GM08714 (cell line): ENCODE measurements at regions not wholly inside any gene's neighbourhood (a gene's known extent, or its start where the extent isn't known, plus 50 kb on each side); places are given as distances from the start of the nearest gene placed in this dataset.
"Not testable (repeated sequence)": the region's sequence is repeated elsewhere in the genome, so short reads cannot be mapped to it uniquely, and the experiment has no call there.

Source experiments
- H3K4me3 ChIP-seq: fragments of 200-500 bp; sonication (Bioruptor generic); 2 replicates; pipeline ENCODE4 v1.5.1; 2014; ENCODE audit warnings: mild to moderate bottlenecking, low read length, inconsistent platforms
- ZNF274 ChIP-seq: IDR thresholded peaks from 2 replicates; pipeline ENCODE4 v1.6.1; 2012; ENCODE audit warnings: mild to moderate bottlenecking, low read depth, low read length

GRCh38 chr6:141809901-141810300 lies 322.8 kb upstream of the GJE1 start:
- H3K4me3 ChIP-seq, result no peak overlapping the region
- TF ChIP-seq ZNF274, result no peak

DNA sequence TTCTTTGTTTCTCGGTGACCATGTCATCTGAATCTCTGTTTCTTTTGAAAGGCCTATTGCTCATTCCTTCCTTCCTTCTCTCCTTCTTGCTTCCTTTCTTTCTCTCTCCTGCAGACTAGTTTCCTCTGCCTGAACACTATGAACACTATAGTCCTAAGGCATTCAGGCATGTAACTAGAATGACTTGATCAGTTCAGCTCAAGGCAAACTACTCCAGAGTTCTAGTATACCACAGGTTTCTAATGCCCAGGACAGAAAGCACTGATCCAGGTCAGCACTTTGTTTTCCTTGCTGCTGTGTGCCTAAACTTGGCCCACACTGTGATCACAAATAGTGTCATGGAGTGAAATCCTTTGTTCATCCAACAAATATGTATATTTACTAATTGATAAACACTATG lies 324.1 kb upstream of the GJE1 start:
- no peak overlapping the region for H3K4me3 ChIP-seq
- TF ChIP-seq ZNF274, result no peak

- not testable (repeated sequence) for H3K4me3 ChIP-seq
These were observed 331.8 kb upstream of the GJE1 start for GRCh38 chr6:141800973-141801372.

DNA sequence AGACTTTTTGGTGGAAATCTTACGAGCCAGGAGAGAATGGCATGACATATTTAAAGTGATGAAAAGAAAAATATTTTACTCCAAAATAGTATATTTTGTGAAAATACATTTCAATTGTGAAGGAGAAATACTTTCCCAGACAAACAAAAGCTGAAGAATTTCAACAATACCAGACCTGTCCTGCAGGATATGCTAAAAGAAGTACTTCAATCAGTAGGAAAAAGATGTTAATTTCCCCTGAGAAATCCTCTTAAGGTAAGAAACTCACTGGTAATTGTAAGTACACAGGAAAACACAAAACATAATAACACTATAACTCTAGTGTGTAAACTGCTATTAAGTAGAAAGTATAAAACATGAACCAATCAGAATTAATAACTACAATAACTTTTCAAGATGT lies 341.8 kb upstream of the GJE1 start:
- no peak overlapping the region for H3K4me3 ChIP-seq
- no peak for TF ChIP-seq ZNF274

DNA sequence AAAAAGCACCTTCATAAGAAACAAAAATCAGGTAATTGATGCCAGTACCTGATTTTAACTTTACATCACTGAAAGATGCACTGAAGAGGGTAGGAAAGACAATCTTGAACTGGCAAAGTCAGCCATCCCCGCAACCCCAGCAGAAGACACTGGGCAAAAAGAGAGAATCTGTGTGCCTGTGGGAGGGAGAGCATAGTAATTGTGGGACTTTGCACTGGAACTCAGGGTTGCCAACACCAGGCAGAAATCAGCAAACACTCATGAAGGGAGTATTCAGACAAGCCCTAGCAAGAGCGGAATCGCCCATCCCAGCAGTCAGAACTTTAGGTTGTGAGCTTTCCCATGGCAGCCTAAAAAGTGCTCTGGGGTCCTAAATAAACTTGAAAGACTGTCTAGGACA lies 344.6 kb upstream of the GJE1 start:
- H3K4me3 ChIP-seq, result no peak overlapping the region
- no peak for TF ChIP-seq ZNF274

- H3K4me3 ChIP-seq, result no peak overlapping the region
- TF ChIP-seq ZNF274, result no peak
These were observed 349.1 kb upstream of the GJE1 start for GRCh38 chr6:141783585-141783984.

DNA sequence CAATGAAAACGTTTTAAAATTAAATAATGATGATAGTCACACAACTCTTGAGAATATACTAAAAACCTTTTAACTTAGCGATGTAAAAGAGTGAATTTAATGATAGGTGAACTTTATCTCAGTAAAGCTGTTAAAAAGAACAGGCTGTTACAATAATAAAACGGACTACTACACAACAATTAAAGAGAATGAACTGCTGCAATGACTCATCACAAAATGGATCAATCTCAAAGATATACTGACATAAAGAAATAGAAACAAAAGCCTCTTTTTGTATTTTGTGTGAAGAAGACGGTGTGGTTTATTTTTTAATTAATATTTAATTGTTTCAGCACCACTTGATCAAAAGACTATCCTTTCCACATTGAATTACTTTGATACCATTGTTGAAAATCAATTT lies 352.4 kb upstream of the GJE1 start:
- no peak for TF ChIP-seq ZNF274
- no peak overlapping the region for H3K4me3 ChIP-seq

DNA sequence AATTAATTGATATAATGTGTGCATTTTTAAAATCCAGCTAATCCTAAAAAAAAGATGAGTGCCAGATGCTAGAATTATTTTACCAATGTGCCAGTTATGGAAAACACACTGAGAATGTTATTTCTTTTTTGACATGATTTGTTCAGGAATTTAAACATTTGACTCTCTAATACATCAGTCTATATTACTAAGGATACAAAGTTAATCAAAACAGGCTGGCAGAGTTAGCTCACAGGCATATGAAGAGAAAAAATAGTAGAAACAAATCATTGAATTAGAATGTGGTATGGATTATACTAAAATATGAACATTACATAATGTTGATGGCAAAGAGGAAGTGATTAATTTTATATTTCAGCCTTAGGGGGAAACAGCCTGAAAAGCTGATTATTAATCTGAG lies 368.3 kb upstream of the GJE1 start:
- no peak for TF ChIP-seq ZNF274
- no peak overlapping the region for H3K4me3 ChIP-seq

DNA sequence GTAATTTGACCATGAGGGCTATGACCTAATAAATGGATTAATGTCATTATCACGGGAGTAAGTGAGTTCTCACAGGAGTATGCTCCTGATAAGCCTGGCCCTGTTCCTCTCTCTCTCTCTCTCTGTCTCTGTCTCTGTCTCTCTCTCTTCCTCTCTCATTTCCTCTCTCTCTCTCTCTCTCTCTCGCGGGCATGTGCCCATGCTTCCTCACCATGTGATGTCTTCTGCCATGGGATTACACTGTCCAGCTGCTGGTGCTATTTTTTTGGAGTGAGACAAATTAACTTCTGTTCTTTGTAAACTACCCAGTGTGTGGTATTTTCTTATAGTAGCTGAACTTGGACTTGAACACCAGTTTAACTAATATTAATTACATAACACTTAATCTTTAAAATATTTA lies 374.3 kb upstream of the GJE1 start:
- H3K4me3 ChIP-seq, result no peak overlapping the region
- no peak for TF ChIP-seq ZNF274

DNA sequence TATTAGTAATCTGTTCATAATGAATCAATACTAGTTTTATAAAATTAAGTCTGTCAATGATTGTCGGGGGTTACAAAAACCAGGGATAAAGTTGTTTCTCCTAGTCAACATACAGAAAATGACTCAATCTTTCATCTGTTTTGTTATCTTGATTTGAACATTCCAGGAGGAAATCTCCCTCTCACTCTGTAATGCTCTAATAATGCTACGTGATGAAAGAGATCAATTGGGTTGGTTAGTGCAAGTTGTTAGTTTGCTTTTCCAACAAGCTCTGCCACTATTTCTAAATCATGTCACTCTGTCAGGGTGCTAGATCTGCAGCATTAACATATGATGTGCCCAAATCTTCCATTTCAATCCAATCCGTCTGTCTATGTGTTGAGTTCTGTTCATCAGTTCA lies 379.5 kb upstream of the GJE1 start:
- H3K4me3 ChIP-seq, result no peak overlapping the region
- TF ChIP-seq ZNF274, result no peak

DNA sequence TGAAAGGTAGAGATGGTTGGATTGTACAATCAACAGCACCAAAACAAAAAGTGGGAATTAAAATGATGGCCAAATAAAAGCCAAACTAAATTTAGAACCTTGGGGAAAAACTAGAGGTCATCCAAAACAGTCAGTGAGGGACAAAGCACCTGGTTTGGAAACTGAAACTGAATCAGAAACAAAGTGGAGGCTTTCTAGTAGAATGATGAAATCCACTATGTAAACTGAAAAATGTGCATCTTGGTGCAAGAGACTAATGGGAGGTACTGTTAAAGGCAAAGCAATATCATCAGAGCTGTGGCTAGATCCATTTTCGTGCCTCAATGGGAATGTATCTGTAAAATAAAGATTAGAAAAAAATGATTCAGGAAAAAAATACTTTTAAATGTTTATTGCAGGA lies 380.0 kb upstream of the GJE1 start:
- no peak overlapping the region for H3K4me3 ChIP-seq
- no peak for TF ChIP-seq ZNF274

DNA sequence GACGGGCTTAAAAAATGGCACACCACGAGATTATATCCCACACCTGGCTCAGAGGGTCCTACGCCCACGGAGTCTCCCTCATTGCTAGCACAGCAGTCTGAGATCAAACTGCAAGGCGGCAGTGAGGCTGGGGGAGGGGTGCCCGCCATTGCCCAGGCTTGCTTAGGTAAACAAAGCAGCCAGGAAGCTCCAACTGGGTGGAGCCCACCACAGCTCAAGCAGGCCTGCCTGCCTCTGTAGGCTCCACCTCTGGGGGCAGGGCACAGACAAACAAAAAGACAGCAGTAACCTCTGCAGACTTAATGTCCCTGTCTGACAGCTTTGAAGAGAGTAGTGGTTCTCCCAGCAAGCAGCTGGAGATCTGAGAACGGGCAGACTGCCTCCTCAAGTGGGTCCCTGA lies 386.4 kb upstream of the GJE1 start:
- not testable (repeated sequence) for H3K4me3 ChIP-seq

DNA sequence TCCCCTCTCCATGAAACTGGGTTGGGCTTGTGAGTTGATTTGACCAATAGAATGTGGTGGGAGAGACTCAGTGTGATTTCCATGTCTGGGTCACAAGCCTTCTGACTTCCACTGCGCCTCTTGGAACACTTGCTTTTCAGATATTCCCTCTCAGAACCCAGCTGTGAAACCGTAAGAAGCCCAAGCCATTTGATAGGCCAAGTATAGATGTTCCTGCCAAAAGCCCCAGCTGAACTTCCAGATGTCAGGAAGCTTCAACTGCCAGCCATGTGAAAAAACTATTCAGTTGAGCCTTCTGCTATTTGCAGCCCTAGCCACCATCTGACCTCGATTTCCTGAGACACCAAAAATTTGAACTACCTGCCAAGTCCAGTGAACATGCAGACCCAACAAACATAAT lies 387.8 kb upstream of the GJE1 start:
- no peak for TF ChIP-seq ZNF274
- no peak overlapping the region for H3K4me3 ChIP-seq

- no peak overlapping the region for H3K4me3 ChIP-seq
- no peak for TF ChIP-seq ZNF274
These were observed 388.4 kb upstream of the GJE1 start for GRCh38 chr6:141744194-141744925.

GRCh38 chr6:141736104-141736503 lies 396.6 kb upstream of the GJE1 start:
- no peak overlapping the region for H3K4me3 ChIP-seq
- no peak for TF ChIP-seq ZNF274

- H3K4me3 ChIP-seq, result no peak overlapping the region
- TF ChIP-seq ZNF274, result no peak
These were observed 397.6 kb upstream of the GJE1 start for GRCh38 chr6:141735126-141735525.
